Stimulated activated CD4-positive, alpha-beta T cell treated with anti-CD3 and anti-CD28 coated beads, Interleukin-4, amount 100 ng/mL, for 24 hours (primary cell): ENCODE measurements at regions not wholly inside any gene's neighbourhood (a gene's known extent, or its start where the extent isn't known, plus 50 kb on each side); places are given as distances from the start of the nearest gene placed in this dataset.
"Not testable (repeated sequence)": the region's sequence is repeated elsewhere in the genome, so short reads cannot be mapped to it uniquely, and the experiment has no call there.

Source experiments
- DNase-seq: peaks from one replicate; pipeline ENCODE4 v3.0.0-alpha.2; 2020

- DNase-seq: not testable (repeated sequence)
Measured at GRCh38 chr3:178349218-178349596, 187.0 kb upstream of the KCNMB2 start.

GRCh38 chr3:178350763-178351162 lies 185.5 kb upstream of the KCNMB2 start:
- no peak for DNase-seq

- no peak for DNase-seq
Measured at GRCh38 chr3:178352326-178353005, 183.8 kb upstream of the KCNMB2 start.

- no peak for DNase-seq
Measured at GRCh38 chr3:178353006-178353694, 183.1 kb upstream of the KCNMB2 start.

- DNase-seq: no peak
Measured at GRCh38 chr3:178359728-178360127, 176.5 kb upstream of the KCNMB2 start.

- DNase-seq: not testable (repeated sequence)
Measured at GRCh38 chr3:178363048-178363447, 173.2 kb upstream of the KCNMB2 start.

GRCh38 chr3:178367817-178368617 lies 168.2 kb upstream of the KCNMB2 start:
- DNase-seq: no peak

- DNase-seq: no peak
Measured at GRCh38 chr3:178369006-178369405, 167.2 kb upstream of the KCNMB2 start.

GRCh38 chr3:178369811-178370210 lies 166.4 kb upstream of the KCNMB2 start:
- DNase-seq: no peak

GRCh38 chr3:178370387-178370786 lies 165.8 kb upstream of the KCNMB2 start:
- no peak for DNase-seq

GRCh38 chr3:178381555-178381954 lies 154.7 kb upstream of the KCNMB2 start:
- DNase-seq: no peak

- no peak for DNase-seq
Measured at GRCh38 chr3:178381971-178382448, 154.2 kb upstream of the KCNMB2 start.

- no peak for DNase-seq
Measured at GRCh38 chr3:178382449-178383061, 153.7 kb upstream of the KCNMB2 start.

GRCh38 chr3:178384321-178385230 lies 151.7 kb upstream of the KCNMB2 start:
- no peak for DNase-seq

- DNase-seq: peak; percentile 23
Measured at GRCh38 chr3:178385280-178385952, 150.8 kb upstream of the KCNMB2 start.

- no peak for DNase-seq
Measured at GRCh38 chr3:178386401-178386800, 149.8 kb upstream of the KCNMB2 start.

GRCh38 chr3:178386880-178387279 lies 149.4 kb upstream of the KCNMB2 start:
- no peak for DNase-seq

GRCh38 chr3:178388473-178388872 lies 147.8 kb upstream of the KCNMB2 start:
- no peak for DNase-seq

GRCh38 chr3:178389258-178389657 lies 147.0 kb upstream of the KCNMB2 start:
- DNase-seq: no peak

- DNase-seq: no peak
Measured at GRCh38 chr3:178392511-178392926, 143.7 kb upstream of the KCNMB2 start.

- no peak for DNase-seq
Measured at GRCh38 chr3:178393146-178393545, 143.1 kb upstream of the KCNMB2 start.
